Loucy (cell line): ENCODE measurements at regions not wholly inside any gene's neighbourhood (a gene's known extent, or its start where the extent isn't known, plus 50 kb on each side); places are given as distances from the start of the nearest gene placed in this dataset.

ENCODE experiments used
- EZH2phosphoT487 ChIP-seq: fragments of 200-600 bp; IDR thresholded peaks from 2 replicates; pipeline ENCODE4 v1.6.1; 2018; ENCODE audit warnings: antibody characterized with exemption, mild to moderate bottlenecking, moderate library complexity, borderline replicate concordance
- TF ChIP-seq, protein P1 (sequence below): fragments of 200-600 bp; sonication (generic); conservative IDR thresholded peaks from 2 replicates; pipeline ENCODE4 v1.5.1; 2014; ENCODE audit warnings: mild to moderate bottlenecking, antibody characterized with exemption, low read length

DNA sequence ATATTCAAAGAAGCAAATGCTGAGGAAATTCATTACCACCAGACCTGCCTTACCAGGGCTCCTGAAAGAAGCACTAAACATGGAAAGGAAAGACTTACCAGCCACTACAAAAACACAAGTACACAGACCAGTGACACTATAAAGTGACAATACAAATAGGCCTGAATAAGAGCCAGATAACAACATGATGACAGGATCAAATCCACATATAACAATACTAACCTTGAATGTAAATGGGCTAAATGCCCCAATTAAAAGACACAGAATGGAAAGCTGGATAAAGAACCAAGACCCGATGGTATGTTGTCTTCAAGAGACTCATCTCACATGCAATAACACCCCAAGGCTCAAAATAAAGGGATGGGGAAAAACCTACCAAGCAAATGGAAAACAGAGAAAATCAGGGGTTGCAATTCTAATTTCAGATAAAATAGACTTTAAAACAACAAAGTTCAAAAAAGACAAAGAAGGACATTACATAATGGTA is 353.4 kb downstream of the LNPK start:
- TF ChIP-seq, protein P1, sequence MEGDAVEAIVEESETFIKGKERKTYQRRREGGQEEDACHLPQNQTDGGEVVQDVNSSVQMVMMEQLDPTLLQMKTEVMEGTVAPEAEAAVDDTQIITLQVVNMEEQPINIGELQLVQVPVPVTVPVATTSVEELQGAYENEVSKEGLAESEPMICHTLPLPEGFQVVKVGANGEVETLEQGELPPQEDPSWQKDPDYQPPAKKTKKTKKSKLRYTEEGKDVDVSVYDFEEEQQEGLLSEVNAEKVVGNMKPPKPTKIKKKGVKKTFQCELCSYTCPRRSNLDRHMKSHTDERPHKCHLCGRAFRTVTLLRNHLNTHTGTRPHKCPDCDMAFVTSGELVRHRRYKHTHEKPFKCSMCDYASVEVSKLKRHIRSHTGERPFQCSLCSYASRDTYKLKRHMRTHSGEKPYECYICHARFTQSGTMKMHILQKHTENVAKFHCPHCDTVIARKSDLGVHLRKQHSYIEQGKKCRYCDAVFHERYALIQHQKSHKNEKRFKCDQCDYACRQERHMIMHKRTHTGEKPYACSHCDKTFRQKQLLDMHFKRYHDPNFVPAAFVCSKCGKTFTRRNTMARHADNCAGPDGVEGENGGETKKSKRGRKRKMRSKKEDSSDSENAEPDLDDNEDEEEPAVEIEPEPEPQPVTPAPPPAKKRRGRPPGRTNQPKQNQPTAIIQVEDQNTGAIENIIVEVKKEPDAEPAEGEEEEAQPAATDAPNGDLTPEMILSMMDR = no peak
- no peak for TF ChIP-seq EZH2phosphoT487
